Keratinocyte (primary cell): ENCODE measurements at regions not wholly inside any gene's neighbourhood (a gene's known extent, or its start where the extent isn't known, plus 50 kb on each side); places are given as distances from the start of the nearest gene placed in this dataset.

Experiments
- EZH2 ChIP-seq: IDR thresholded peaks from one replicate; pipeline ENCODE4 v1.6.1; 2012; ENCODE audit warnings: inconsistent platforms, mild to moderate bottlenecking, low read length, moderate library complexity
- TF ChIP-seq, protein P1 (sequence below), 3 experiments: IDR thresholded peaks in 1 of 3; conservative IDR thresholded peaks in 1 of 3; optimal IDR thresholded peaks in 1 of 3; 2 replicates in 2 of 3; 3 replicates in 1 of 3; pipeline versions ENCODE3 to v1.5.1; 2011; ENCODE audit warnings: low read length in 3 of 3, mild to moderate bottlenecking in 3 of 3, moderate library complexity in 2 of 3, control low read depth in 1 of 3, inconsistent platforms in 1 of 3; ENCODE audit not compliant: insufficient read depth in 2 of 3; ENCODE audit errors: extremely low read depth in 1 of 3

DNA sequence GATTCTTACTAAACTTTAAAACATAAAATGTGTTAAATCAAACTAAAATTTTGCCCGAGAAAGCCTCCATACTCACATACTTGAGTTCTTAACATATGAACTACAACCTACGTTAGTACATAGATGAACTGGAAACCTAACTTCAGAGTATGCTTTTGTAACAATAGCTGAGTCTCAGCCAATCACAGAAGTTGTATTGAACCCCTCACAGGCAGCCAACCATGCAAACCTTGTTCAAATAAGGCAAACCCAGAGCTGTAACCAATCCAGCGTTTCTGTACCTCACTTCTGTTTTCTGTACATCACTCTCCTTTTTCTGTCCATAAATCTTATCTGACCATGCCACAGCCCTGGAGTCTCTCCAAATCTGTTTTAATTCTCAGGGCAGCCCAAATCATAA, 157.3 kb upstream of the COL1A2 start:
- TF ChIP-seq, protein P1, sequence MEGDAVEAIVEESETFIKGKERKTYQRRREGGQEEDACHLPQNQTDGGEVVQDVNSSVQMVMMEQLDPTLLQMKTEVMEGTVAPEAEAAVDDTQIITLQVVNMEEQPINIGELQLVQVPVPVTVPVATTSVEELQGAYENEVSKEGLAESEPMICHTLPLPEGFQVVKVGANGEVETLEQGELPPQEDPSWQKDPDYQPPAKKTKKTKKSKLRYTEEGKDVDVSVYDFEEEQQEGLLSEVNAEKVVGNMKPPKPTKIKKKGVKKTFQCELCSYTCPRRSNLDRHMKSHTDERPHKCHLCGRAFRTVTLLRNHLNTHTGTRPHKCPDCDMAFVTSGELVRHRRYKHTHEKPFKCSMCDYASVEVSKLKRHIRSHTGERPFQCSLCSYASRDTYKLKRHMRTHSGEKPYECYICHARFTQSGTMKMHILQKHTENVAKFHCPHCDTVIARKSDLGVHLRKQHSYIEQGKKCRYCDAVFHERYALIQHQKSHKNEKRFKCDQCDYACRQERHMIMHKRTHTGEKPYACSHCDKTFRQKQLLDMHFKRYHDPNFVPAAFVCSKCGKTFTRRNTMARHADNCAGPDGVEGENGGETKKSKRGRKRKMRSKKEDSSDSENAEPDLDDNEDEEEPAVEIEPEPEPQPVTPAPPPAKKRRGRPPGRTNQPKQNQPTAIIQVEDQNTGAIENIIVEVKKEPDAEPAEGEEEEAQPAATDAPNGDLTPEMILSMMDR (optimal IDR thresholded peaks at IDR 0.05 in 1 of 3, IDR thresholded peaks at IDR 0.05 in 1 of 3, conservative IDR thresholded peaks at IDR 0.05 in 1 of 3; ENCODE audit: extremely low read depth in 1 of 3, insufficient read depth in 2 of 3, low read length in 3 of 3) = no peak
- no peak for TF ChIP-seq EZH2
